DMS53 treated with DMSO at 0.1 percent for 48 hours (cell line): ENCODE measurements at regions not wholly inside any gene's neighbourhood (a gene's known extent, or its start where the extent isn't known, plus 50 kb on each side); places are given as distances from the start of the nearest gene placed in this dataset.

Experiments
- DNase-seq: peaks from one replicate; lab custom pipeline; 2025; ENCODE audit not compliant: unreplicated experiment; lab: John Stamatoyannopoulos, UW

DNA sequence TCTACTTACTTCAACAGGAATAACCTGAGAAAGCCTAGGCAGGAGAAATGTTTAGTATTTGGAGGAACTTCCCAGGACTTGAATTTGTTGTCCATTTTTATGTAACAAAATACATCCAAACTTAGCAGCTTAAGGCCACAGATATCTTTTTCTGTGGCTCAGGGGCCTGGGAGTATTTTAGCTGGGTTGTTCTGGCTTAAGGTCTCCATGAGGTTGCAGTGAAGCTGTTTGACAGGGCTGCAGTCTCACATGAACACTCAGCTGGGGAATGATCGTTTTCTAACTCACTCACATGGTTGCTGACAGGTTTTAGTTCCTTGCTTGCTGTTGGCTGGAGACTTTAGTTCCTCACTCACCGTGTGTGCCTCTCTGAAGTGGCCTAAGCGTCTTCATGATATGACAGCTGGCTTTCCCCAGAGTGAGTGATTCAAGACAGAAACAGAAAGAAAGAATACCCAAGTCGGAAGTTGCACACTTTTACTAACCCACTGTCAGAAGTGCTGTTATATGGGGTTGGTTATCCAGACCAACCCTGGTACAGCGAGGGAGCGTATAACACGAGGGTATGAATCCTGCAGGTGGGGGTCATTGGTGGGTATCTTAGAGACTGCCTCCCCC, 229.7 kb upstream of the TBL1XR1 start:
- no peak for DNase-seq

DNA sequence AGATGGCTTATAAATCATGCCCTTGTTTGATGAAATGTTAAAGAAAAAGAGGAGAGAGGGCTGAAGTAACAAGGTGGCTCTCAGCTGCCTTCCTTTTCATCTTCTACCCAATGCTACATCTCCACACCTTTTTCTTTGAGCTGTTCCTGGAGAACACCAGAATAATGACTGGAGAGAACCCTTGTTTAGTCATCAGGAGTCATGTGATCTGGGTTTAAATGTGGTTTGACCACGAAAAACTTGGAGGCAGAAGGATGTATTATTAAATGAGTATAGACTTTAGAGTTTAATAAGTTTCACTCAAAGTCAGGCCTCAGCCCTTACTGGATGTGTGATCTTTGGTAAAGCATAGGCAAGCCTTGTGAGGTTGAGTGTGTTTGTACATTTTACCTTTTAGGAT, 230.3 kb upstream of the TBL1XR1 start:
- no peak for DNase-seq

DNA sequence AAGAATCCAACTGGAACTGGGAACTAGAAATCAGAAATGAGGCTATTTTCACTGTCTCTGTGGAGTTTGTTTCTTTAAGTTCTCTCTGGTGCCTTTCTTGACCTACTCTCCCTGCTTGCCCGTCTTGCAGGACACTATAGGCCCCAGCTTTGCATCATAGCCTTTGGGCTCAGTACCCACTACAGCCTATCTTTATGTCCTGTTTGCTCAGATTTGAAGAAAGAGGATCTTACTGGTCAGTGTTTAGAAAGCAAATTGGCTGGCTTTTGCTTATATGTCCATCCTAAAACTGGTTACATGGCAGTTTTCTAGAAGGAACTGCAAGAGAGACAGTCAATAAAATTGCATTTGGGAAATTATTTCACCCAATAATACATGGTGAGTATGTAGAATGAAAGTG, 231.8 kb upstream of the TBL1XR1 start:
- no peak for DNase-seq

DNA sequence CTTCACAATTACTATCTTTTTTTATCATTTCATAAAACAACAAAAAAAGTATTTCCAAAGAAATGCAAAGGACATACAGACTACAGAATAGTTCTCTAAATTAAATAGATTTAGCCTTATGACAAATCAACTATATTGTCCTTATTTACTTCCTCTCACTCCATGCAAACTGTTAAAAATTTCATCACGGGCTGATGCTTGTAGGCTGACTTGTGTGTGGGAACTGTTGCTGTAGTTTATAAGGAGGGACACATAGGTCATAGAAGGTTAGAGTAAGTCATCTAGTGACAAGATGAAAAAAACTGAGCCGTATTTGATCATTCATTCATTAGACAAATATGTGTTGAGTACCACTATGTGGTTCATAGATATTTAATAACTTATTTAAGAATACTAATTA, 232.5 kb upstream of the TBL1XR1 start:
- no peak for DNase-seq

DNA sequence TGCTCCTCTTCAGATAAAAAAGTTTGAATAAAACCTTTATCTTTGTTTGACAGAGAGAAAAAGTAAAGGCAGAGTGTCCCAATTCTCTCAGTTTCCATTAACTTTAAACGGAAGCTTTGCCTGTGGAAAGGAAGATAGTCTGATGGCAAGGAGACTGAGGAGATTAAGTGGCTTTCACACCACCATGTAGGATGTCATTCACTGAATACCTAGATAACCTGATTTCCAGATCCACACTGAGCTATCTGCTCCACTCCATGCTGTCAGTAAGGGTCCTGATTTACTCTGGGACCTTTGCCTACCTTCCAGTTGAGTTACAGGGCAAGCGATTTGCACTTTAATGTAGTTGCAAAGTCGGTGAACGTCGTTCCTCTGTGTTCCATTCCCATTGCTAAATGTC, 233.4 kb upstream of the TBL1XR1 start:
- no peak for DNase-seq

DNA sequence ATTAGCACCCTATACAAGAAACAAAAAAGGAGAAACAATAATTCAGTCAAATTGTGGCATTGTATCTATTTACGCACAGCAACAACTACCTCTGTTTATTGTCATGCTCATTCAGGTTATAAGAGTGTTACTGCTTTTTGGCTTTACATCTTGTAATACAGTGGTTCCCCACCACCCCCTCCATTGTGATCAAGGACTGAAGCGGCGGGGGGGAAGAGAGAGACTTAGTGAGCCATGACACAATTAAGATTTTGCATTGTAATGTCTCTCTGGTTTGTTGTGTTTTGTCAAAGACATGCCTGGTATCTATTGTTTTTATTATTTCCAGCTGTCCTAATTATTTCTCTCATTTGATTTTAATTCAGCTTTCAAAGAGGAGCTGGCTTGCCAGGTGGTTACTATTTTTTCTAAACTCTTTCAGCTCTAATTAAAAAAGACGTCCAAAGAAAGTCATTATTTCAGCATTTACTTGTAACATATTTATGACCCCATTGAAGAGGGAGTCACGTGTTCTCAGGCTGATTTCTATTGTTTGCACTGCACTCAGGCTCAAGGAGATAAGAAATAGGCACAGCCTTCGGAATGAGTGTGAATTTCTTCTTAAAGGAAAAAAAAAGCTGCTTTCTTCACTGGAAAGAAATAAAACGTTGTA, 234.4 kb upstream of the TBL1XR1 start:
- DNase-seq, result no peak

DNA sequence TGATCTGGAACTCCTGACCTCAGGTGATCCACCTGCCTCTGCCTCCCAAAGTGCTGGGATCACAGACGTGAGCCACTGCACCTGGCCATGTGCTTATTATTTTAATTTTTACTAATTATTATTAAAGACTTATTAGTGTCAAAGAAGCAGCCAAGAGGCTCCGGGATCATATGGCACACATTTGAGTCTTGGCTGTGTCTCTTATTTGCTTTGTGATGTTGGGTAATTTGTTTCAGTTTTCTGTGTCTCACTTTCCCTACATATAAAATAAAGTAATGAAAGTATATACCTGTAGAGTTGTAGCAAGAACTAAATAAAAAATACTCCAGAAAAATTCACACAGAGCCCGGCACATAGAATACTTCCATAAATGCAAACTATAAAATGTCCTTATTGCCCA, 238.0 kb upstream of the TBL1XR1 start:
- DNase-seq, result no peak

DNA sequence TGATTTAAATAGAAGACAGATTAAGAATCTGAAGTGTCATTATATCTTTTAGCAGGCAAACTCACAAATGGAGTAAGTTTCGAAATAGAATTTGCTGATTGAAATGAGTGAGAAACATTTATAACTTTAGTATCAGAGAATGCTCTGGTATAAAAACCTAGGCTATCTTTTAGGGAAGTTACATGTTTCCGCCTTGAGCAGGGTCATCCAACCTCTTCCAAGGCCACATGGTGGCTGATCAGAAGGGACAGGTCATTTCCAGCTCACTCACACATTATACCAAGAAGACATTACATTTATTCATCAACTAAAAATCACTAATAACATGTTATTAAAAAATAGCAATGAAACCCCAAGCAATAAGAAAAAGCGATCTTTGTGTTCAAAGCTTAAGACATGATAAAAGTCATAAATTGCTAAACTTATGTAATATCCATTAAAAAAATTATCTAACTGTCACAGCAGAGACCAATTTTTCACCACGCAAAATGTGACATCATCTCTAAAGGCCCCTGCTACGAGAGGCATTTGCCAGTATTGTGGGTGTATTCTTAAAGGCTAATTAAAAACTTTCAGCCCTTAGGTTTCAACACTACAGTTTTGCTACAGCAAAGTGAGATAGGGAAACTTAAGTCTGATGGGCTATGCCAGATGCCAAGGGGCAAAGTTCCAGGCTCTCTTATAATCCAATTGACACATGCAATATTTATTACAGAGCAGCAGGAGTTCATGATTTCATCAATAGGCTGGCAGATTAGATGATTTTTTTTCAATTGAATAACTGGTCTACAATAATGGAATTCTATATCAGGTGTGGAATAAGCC, 240.4 kb upstream of the TBL1XR1 start:
- DNase-seq, result no peak

DNA sequence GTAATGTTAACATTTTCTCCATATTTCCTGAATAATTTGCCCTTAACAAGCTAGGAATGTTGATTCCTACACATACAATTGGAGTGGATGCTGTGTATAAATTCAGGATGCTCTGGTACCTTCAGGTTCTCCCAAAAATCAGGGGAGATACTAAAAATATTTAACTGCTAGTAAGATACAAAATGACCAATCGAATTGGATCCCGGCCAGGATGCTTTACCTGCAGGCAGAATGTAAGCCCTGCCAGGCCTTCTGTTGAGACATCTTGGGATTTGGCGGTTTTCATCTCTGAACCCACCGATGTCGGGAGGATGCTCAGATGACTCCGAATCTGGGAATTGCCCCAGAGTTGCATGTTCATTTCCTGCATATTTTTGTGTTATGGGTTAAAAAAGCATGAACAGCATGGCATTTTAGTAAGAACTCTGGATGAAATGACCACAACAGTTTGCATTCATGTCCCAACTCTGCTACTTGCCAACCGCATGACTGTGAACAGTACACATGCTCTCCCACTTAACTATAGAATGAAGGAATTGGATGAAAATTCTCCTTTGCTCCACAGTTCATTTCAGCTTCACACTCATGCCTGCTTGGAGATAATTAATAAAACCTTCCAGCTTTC, 241.4 kb upstream of the TBL1XR1 start:
- DNase-seq, result no peak

DNA sequence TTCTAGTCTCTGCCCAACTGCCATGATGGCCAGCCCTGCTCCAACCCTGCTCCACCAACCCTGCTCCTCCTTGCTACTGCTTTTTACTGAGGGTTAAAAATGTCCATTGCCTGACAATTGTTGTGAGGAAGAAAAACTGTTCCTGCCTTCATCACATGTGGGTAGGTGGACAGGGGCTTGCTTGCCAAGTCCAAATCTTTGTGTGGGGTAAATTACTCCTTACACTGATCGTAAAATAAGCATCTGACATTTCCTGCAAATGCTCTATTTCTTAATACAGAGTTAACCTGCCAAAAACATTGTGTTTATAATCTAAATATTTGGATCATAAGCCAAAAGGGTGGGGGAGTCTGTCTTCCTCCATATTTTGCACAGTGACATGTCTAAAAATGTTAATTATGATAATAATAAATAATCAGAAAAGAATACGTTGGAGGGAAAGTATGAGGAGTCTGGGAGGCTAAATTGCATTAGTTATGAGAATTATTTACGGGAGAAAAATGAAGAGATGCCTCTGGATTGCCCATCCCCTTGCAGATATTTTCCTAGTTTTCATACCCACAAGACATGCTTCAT, 242.5 kb upstream of the TBL1XR1 start:
- DNase-seq, result no peak

DNA sequence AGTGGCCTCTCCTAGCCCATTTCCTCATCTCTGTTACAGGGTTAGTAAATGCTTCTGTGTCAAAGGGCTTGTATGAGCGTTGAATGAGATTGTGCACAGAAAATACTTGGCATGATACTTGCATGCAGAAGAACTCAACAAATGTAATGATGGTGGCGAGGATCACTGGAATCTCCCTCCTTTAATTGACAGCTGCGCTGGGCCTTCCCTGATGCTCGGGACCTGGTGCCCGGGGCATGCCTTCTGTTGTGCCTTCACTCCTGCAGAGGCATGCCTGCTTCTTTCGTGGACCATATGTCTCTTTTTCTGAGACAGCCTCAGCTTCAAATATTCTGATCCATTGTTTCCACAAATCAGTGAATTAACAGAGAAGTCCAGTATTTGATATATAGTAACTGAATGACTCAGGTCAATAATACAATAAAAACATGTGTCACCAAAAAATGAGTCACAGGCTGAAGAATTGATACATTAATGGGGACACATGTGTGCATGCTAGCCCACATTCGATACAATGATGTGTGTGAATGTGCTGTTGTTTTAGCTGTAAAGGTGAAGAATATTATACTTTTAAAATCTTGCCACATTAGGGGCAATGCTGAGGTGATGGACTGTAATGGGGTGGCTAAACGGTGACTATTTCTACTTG, 243.3 kb upstream of the TBL1XR1 start:
- no peak for DNase-seq

DNA sequence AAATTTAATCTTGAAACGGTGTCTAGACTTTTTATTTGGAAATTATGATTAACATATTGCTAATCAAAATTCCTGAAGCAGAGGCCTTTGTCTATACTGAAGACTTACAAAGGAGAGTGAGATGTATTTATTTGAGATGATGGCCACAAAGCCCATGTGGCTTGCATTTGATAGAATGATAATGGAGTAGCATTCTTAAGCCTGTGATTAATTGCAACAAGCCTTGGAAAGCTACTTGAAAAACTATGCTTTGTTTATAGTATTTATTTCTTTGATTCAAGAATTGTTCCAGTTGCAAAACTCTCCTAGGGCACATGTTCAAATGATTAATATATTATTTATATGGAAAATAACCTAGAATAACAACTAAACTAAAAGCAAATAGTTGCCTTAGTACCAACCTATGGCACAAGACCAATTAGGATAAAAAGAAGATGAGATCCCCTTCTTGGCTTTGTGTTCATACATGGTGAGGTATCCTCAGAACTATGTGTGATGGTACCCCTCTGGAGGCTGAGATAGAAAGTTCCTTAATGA, 244.1 kb upstream of the TBL1XR1 start:
- DNase-seq, result no peak

DNA sequence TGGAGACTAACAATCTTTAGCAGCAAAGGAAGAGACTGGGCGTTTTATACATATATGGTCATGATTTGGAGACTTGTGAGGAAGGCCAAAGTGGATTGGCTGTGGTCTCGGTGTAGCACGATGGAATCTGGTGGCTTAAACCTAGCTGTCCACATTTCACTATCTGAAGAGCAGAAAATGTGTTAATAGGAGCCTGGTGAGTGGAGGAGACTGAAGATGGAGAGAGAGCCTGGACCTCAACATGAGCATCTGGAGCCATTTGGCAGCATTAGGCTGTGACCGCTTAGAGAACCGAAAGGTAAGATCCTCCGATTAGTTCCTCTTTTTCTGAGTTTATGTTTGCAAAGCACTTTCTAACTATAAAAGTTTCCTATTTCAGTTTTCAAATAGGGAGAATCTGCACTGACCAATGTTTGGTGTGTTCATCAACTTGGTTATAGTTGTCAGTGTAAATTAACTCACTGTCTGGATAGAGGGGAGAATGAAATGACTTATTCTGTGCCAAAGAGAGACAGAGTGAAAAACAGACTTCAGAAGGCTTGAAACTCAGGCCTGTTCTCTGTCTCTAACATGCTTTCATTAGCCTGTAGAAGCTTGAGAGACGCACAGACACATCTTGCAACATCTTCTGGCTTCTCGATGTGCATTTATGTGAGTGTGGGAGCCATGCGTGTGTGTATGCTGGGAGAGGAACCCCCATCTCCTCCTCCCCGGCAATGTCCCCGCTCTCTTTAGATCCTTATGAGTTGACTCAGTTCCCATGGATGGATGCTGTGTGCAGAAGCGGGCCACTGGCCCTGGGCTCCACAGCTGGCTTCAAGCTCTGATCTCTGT, 244.7 kb upstream of the TBL1XR1 start:
- no peak for DNase-seq

DNA sequence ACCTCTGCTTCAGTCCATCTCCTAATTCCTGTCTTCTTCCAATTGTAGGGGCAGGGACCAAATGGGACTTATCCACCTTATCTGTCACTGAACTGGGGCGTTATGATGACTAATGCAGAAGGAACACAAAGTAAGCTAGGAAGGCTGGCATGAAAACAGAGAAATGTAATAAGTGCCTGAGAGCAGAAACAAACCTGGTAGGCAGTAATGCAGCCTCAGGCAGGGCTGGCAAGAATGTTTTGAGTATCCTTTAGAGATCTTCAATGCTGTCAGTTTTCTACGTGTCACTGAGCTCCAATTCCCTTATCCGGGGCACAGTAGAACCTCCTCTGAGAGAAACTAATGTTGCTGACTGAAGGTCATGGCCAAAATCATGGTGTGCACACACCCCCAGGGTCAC, 246.2 kb upstream of the TBL1XR1 start:
- DNase-seq, result no peak

DNA sequence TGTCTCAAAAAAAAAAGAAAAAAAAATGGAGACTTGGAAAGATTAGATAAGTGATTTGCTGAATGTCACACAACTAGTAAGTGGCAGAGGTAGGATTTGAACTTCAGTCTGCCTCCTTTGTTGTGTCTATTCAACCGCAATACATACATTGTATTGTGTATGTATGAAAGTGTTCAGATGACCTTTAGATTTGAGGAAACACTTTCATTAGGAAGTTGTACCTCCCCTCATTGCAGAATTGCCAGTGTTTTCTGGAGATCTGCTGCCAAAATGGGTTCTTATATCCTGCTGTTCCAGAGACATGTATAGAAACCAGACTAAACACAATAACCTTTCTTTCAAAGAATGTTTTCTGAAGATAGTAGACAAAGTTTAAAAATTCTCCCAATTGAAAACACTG, 247.4 kb upstream of the TBL1XR1 start:
- DNase-seq, result no peak

DNA sequence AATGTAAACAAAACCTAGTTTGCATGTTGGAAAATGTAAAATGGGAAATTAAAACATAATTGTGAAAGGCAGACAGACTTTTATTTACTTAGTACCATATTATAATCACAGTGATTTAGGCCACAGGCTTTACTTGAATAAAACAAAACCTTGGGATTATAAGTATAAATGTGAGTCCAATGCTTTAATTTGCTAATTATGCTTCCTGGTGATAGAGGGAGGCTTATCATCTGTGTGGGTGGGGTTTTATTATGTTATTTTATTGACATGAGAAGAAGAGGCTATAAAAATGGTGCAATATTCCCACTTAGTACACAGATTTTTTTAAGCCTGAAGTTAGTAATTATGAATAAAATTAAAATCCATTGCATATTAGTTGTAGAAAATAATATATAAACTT, 248.3 kb upstream of the TBL1XR1 start:
- no peak for DNase-seq

DNA sequence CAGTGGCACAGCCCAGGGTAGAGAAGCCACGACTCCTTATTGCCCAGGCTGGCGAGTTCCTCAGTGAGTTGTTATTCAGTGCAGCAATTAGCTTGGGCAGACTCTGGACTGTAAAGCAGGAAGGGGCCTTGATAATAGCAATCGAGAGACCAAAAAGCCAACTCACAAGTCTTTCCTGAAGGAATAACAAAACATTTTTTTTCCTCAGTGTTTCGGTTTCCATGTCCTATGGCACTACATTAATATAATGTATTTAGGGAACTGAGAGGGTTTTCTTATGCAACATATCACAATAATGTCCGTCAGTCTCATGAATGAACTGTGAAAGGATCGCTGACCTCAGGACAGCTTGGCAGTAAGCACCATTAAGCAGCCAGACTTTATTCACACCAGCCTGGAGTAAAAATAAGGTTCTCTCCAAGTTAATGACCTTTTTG, 248.9 kb upstream of the TBL1XR1 start:
- DNase-seq, result no peak

DNA sequence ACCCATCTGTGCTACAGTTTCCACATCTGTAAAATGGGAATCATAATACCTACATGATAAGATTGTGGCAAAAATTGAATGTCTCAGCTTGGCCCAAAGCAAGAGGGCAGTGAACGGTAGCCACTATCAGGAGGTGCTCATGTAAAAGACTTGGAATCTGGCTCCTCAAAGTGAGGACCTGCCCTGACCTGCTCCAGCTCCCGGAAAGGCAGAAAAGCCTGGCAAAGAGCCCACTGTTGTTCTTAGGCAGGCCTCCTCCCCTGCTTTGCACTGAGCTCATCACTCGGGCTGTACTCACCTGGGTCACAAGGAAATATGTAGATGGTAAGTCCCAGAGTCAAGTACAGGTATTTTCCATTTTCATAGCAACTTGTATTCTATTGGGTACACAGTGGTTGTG, 250.7 kb upstream of the TBL1XR1 start:
- DNase-seq, result no peak

DNA sequence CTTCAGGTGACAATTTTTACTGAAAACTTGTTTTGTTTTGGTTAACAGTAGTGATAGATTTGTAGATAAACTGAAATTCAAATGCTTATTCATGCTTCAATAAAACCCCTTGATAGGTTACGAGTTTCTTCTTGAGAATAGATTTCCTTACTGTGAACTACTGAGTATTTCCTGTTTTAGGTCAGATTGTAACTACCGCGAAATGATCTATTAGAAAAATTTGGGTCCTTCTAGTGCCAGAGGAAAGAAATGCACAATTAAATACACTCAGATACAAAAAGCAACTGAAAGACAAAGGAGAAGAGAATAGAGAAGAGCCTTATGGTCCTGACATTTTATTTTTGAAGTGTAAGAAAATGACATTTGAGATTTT, 251.7 kb upstream of the TBL1XR1 start:
- DNase-seq, result no peak
